Choroid plexus epithelial cell (primary cell): ENCODE measurements at regions not wholly inside any gene's neighbourhood (a gene's known extent, or its start where the extent isn't known, plus 50 kb on each side); places are given as distances from the start of the nearest gene placed in this dataset.

Experiments
- DNase-seq: peaks from one replicate; pipeline ENCODE4 v3.0.0-alpha.2; 2010; ENCODE audit warnings: low read depth
- H3K4me3 ChIP-seq: 2 replicates; pipeline ENCODE4 v1.5.1; 2011; ENCODE audit warnings: low read depth, mild to moderate bottlenecking, control low read depth, low read length, moderate library complexity
- TF ChIP-seq, protein P1 (sequence below): conservative IDR thresholded peaks from 2 replicates; pipeline ENCODE4 v1.5.1; 2011; ENCODE audit warnings: low read depth, mild to moderate bottlenecking, control low read depth, inconsistent platforms, low read length, moderate library complexity

DNA sequence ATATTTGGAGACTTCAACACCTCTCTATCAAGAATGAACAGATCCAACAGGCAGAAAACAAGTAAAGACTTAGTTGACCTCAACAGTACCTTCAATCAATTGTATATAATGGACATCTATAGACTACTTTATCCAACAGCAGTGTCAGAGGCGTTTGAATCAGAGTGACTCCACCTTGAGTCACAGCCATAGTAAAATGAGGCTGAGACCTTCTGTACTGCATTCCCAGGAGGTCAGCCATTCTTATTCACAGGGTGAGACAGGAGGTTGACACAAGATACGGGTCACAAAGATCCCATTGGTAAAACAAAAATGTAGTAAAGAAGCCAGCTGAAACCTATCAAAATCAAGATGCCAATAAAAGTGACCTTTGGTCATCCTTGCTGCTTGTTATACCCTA is 299.8 kb downstream of the CNTN3 start:
- DNase-seq = no peak
- no peak overlapping the region for H3K4me3 ChIP-seq
- TF ChIP-seq, protein P1, sequence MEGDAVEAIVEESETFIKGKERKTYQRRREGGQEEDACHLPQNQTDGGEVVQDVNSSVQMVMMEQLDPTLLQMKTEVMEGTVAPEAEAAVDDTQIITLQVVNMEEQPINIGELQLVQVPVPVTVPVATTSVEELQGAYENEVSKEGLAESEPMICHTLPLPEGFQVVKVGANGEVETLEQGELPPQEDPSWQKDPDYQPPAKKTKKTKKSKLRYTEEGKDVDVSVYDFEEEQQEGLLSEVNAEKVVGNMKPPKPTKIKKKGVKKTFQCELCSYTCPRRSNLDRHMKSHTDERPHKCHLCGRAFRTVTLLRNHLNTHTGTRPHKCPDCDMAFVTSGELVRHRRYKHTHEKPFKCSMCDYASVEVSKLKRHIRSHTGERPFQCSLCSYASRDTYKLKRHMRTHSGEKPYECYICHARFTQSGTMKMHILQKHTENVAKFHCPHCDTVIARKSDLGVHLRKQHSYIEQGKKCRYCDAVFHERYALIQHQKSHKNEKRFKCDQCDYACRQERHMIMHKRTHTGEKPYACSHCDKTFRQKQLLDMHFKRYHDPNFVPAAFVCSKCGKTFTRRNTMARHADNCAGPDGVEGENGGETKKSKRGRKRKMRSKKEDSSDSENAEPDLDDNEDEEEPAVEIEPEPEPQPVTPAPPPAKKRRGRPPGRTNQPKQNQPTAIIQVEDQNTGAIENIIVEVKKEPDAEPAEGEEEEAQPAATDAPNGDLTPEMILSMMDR = no peak

DNA sequence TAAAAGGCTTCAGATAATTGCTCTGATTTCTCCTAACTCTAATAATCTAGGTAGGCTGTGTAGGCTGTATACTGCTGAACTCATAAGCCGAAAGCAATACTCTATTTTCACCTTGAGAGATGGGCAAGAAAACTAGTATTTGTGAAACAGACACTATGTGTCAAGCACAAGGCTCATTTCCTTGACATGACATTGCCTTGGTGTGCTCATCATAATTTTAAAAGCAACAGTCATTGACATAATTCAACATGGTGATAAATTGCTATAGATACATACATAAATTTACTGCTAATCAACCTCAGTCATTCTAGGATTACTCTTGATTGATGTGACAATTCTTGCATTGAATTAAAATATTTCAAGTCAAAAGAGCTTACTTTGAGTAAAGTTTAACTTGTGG is 304.7 kb downstream of the CNTN3 start:
- no peak for DNase-seq
- TF ChIP-seq, protein P1 = no peak

DNA sequence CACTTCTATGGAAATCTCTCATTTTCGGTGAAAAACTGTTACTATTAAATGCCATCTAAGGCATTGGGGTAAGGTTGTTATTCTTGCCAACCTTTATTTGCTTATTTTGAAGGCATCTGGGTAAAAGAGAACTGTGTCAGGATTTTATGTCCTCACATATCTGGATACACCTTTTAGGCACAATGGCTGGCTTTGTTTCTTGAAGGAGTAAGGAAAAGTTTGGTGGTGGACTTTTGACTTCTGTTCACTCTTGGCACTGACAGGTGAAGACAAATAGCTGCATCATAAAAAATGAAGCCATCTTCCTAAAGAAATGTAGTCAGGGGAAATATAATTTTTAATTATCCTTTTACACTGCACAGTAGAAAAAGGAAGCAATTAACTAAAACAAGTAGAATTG is 310.0 kb downstream of the CNTN3 start:
- H3K4me3 ChIP-seq = no peak overlapping the region
- TF ChIP-seq, protein P1 = no peak
- no peak for DNase-seq

More for the DNA sequence above, 304.7 kb downstream of the CNTN3 start:
- no peak overlapping the region for H3K4me3 ChIP-seq

DNA sequence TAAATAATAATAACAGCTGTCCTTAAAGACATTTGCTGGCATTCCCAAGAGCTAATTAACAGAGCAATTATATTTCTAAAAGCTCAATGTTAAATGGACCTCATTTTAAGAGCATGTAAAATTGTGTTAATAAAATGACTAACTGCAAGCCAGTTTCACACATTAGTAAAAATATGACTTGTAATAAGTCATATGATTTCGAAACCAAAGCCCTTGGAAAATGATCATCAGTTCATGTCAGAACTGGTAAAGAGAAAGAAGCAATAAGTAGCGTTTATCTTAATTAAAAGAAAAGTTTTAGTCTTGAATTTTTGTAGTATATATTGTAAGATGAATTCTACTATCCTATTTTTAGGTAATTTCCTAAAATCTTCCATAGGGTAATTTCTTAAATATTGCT is 310.7 kb downstream of the CNTN3 start:
- TF ChIP-seq, protein P1 = no peak
- DNase-seq = no peak
- H3K4me3 ChIP-seq = no peak overlapping the region

DNA sequence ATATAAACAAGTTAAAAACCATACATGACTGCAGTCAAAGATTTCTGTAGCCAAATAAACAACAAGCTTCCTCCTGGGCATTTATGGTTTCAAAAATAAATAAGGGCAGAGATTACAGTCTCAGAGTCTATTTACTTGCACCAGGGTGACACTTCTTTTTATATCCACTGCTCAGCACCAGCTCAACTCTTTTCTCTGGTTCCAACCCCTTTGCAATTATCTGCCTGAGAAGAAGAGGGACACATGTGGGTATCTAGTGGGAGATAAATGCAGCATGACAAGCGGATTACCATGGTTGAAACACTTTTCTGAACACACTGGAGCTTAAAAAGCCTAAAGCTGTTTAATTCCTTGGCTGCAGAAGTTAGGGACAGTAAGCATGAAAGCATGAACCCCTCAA is 311.5 kb downstream of the CNTN3 start:
- no peak for DNase-seq
- H3K4me3 ChIP-seq = no peak overlapping the region
- TF ChIP-seq, protein P1 = no peak

DNA sequence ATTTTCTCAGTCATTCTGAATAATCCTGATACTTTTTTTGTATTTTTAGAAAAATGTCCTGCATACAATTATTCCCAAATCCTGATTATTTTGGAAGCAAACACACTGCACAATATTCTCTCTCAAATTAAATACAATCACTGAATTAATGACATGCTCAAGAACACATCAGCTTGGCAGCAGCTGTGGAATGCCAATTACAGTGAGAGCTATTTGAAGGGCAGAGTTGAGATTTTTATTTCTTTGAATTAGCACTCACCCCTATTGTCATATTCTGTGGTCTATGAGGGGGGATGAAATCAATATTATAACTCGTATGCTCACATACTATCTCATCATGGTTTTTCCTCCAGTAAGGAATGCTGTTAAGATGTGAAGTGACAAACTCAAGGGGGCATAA is 312.2 kb downstream of the CNTN3 start:
- TF ChIP-seq, protein P1 = no peak
- no peak overlapping the region for H3K4me3 ChIP-seq
- DNase-seq = no peak

DNA sequence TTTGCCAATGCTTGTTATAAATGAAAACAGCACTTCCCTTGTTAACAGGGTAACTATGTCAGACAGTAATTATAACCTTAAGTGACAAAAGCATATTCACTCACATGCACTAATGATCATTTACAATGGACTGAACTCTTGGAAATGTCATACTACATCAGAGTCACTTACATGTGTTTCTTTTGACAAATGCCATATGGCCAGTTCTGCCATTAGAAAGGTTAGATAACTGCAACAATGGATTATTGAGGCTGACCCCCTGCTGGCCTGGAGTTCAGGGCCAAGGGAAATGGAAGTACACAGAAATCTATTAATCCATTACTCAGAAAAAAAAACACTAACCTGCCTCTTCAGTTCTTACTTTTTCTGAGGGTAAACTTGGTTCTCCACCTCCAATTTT is 313.4 kb downstream of the CNTN3 start:
- TF ChIP-seq, protein P1 = no peak
- no peak overlapping the region for H3K4me3 ChIP-seq
- no peak for DNase-seq
